GM10248 (cell line): ENCODE measurements at regions not wholly inside any gene's neighbourhood (a gene's known extent, or its start where the extent isn't known, plus 50 kb on each side); places are given as distances from the start of the nearest gene placed in this dataset.

Experiments used
- CTCF ChIA-PET: fragments of 300-600 bp; sonication (Branson Sonifier 250); formaldehyde crosslinking; extraction: SDS; loops from one replicate; lab custom pipeline; 2021; ENCODE audit warnings: antibody characterized with exemption; lab: Yijun Ruan, JAX
- POLR2A ChIA-PET: fragments of 350-650 bp; sonication (Branson Sonifier 250); formaldehyde crosslinking; extraction: SDS; loops from one replicate; lab custom pipeline; 2020; ENCODE audit warnings: antibody characterized with exemption; lab: Yijun Ruan, JAX
- DNase-seq: peaks from one replicate; pipeline ENCODE4 v3.0.0; 2012; ENCODE audit errors: extremely low spot score
- CTCF ChIP-seq: IDR thresholded peaks from 2 replicates; pipeline ENCODE4 v1.5.1; 2012; ENCODE audit warnings: mild to moderate bottlenecking, low read depth; ENCODE audit errors: extremely low read depth, missing control alignments, control extremely low read depth

GRCh38 chr4:173700650-173701049 lies 170.6 kb upstream of the HAND2 start:
- no peak for DNase-seq
- CTCF ChIA-PET: no interaction called here
- POLR2A ChIA-PET: no interaction called here
- no peak for TF ChIP-seq CTCF

GRCh38 chr4:173699841-173700475 lies 169.9 kb upstream of the HAND2 start:
- CTCF ChIA-PET: no interaction called here
- POLR2A ChIA-PET: no interaction called here
- no peak for DNase-seq
- TF ChIP-seq CTCF: no peak

- TF ChIP-seq CTCF: no peak
- ChIA-PET POLR2A (no interaction called here), CTCF (interaction anchor here (0.9 to 1.5 kb wide), 2 partner anchors 34 to 140 kb away, joined by 3 read pairs; no protein-coding TSS in a partner anchor)
- no peak for DNase-seq
Observed at GRCh38 chr4:173698557-173699262, 168.7 kb upstream of the HAND2 start.

GRCh38 chr4:173697840-173698239 lies 167.8 kb upstream of the HAND2 start:
- ChIA-PET CTCF (interaction anchor here (0.9 to 1.5 kb wide), 2 partner anchors 33 to 139 kb away, joined by 3 read pairs; no protein-coding TSS in a partner anchor), POLR2A (no interaction called here)
- DNase-seq: no peak
- no peak for TF ChIP-seq CTCF

- no peak for DNase-seq
- ChIA-PET POLR2A (no interaction called here), CTCF (interaction anchor here (1.1 kb wide), 1 partner anchor 14 kb away, joined by 3 read pairs; no protein-coding TSS in a partner anchor)
- no peak for TF ChIP-seq CTCF
Observed at GRCh38 chr4:173696551-173696950, 166.5 kb upstream of the HAND2 start.

- DNase-seq: no peak
- ChIA-PET POLR2A (no interaction called here), CTCF (interaction anchor here (1.1 kb wide), 1 partner anchor 15 kb away, joined by 3 read pairs; no protein-coding TSS in a partner anchor)
- TF ChIP-seq CTCF: no peak
Observed at GRCh38 chr4:173696011-173696410, 166.0 kb upstream of the HAND2 start.
